ENCODE measurements at regions not wholly inside any gene's neighbourhood (a gene's known extent, or its start where the extent isn't known, plus 50 kb on each side); places are given as distances from the start of the nearest gene placed in this dataset.

DNA sequence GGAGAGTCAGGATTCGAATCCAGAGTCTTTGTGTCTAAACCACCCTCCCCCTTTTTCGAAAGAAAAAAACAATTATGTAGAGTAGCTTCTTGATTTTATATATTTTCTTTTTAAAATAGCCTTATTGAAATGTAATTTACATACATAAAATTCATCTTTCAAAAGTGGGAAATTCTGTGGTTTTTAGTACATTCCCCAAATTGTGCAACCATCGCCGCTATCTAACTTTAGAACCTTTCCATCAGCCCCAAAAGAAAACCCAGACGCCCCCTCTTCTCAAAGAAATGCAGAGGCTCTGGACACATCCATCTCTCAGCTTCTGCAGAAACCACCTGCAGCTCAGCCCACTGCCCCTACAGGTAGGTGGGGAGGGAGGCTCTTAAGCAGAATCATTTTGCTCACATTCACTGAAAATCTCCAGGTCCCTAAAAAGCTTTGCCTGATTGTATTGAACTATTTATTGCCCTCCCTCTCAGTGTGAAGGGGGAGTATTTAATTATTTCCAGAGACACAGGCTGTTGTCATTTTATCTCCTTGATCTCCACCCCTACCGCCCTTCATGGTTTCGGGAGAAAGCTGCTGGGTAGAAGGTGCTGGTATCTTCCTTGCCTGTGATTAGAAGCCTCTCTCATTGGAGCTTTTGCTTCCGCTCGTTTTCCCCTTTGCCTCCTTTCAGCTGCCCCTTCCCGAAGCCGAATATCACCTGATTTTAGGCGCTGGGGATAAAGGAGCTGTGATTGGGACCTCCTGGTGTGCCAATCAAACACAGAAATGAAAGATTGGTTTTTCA is 68.7 kb upstream of the KCNG1 start:
- no peak overlapping the region for H3K4me3 ChIP-seq (ENCODE audit: low read depth in 1 of 2, low read length in 1 of 2)
- H3K36me3 ChIP-seq, result no peaks in the 10 kb centered on the region
- H3K27me3 ChIP-seq, result peaks cover 86% of the 10 kb centered on the region
- TF ChIP-seq, protein P1, sequence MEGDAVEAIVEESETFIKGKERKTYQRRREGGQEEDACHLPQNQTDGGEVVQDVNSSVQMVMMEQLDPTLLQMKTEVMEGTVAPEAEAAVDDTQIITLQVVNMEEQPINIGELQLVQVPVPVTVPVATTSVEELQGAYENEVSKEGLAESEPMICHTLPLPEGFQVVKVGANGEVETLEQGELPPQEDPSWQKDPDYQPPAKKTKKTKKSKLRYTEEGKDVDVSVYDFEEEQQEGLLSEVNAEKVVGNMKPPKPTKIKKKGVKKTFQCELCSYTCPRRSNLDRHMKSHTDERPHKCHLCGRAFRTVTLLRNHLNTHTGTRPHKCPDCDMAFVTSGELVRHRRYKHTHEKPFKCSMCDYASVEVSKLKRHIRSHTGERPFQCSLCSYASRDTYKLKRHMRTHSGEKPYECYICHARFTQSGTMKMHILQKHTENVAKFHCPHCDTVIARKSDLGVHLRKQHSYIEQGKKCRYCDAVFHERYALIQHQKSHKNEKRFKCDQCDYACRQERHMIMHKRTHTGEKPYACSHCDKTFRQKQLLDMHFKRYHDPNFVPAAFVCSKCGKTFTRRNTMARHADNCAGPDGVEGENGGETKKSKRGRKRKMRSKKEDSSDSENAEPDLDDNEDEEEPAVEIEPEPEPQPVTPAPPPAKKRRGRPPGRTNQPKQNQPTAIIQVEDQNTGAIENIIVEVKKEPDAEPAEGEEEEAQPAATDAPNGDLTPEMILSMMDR (IDR thresholded peaks at IDR 0.05), result no peak
- no peaks in the 10 kb centered on the region for H3K9me3 ChIP-seq
- no peak overlapping the region for H3K27ac ChIP-seq
- no peaks in the 10 kb centered on the region for H3K4me1 ChIP-seq (ENCODE audit: control insufficient read depth in 1 of 2, insufficient read depth in 1 of 2, low read depth in 1 of 2, low read length in 1 of 2)

DNA sequence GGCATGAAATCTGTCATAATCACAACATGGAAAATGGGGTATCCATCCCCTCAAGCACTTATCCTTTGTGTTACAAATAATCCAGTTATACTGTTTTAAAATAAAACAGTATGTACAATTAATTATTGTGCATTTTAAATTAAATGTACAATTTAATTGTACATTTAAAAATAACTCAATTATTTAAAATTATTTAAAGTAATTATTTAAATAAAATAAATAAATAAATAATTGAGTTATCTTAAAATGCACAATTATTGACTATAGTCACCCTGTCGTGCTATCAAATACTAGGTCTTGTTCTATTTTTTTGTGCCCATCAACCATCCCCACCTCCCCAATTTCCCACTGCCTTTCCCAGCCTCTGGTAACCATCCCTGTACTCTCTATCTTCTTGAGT is 66.9 kb upstream of the KCNG1 start:
- Histone ChIP-seq H3K36me3 (no peaks in the 10 kb centered on the region), H3K4me1 (ENCODE audit: control insufficient read depth in 1 of 2, insufficient read depth in 1 of 2, low read depth in 1 of 2, low read length in 1 of 2) (no peaks in the 10 kb centered on the region), H3K27me3 (peaks cover 90% of the 10 kb centered on the region), H3K4me3 (ENCODE audit: low read depth in 1 of 2, low read length in 1 of 2) (no peak overlapping the region), H3K9me3 (no peaks in the 10 kb centered on the region), H3K27ac (no peak overlapping the region)
- TF ChIP-seq, protein P1 (IDR thresholded peaks at IDR 0.05), result no peak

DNA sequence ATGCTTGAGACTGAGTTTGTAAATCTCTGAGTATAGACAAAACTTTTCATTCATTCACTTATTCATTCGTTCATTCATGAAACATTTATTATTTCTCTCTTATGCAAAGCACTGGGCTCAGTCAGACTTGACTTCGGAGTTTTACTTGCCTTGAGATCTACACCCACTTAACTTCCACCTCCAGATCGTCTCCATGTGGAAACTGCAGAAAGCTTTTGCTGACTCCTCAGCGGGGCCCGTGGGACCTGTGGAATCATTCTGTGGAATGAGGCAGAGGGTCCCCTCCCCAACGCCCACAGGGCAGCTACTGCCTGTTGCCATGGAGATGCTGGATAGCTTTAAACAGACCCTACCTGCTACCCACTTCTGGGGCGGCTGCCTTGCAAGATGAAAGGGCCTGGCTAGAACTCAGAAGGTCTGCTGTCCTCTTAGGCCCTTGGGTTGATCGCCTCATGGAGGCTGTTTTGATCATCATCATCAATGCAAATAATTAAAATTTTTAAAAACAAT is 66.4 kb upstream of the KCNG1 start:
- Histone ChIP-seq H3K27me3 (peaks cover 93% of the 10 kb centered on the region), H3K9me3 (no peaks in the 10 kb centered on the region), H3K27ac (no peak overlapping the region), H3K36me3 (no peaks in the 10 kb centered on the region), H3K4me1 (ENCODE audit: control insufficient read depth in 1 of 2, insufficient read depth in 1 of 2, low read depth in 1 of 2, low read length in 1 of 2) (no peaks in the 10 kb centered on the region), H3K4me3 (ENCODE audit: low read depth in 1 of 2, low read length in 1 of 2) (no peak overlapping the region)
- TF ChIP-seq, protein P1 (IDR thresholded peaks at IDR 0.05), result no peak

DNA sequence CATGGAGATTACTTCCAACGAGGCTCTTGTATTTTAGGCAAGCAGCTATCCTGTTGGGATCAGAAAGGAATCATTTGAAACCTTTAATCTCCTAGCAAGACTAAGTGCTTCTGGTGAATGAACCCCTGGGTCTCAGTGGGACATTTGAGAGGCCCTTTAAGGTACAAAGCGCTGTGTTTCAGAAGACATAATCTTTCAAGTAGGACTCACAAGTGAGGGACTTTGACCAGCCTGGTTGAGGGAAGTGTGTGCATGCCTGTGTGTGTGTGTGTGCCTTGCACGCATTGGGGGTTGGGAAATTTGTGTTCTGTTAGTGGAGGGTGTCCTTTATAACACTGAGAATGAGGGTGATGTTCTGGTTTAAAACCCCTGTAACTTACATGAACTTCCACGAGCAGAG is 64.4 kb upstream of the KCNG1 start:
- Histone ChIP-seq H3K9me3 (no peaks in the 10 kb centered on the region), H3K27me3 (peaks cover 95% of the 10 kb centered on the region), H3K36me3 (no peaks in the 10 kb centered on the region), H3K4me3 (ENCODE audit: low read depth in 1 of 2, low read length in 1 of 2) (no peak overlapping the region), H3K27ac (no peak overlapping the region), H3K4me1 (ENCODE audit: control insufficient read depth in 1 of 2, insufficient read depth in 1 of 2, low read depth in 1 of 2, low read length in 1 of 2) (no peaks in the 10 kb centered on the region)
- TF ChIP-seq, protein P1 (IDR thresholded peaks at IDR 0.05), result no peak

DNA sequence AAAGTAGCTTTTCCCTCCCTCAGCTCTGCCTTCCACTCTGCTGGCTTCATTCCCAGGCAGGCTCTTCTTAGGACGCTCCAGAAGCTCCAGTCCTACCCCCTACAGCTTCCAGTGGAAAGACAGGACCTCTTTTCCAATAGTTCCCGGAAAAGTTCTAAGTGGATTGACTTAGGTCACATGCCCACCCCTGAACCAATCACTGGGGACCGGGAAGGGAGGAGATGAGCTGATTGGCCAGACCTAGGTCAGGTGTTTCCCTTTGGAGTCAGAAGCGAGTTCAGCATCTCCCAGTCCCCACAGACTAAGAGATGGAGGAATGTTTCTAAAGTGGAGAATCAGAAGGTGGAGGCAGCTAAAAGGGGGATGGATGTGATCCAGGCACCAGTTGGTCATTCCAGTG is 62.9 kb upstream of the KCNG1 start:
- Histone ChIP-seq H3K9me3 (no peaks in the 10 kb centered on the region), H3K36me3 (no peaks in the 10 kb centered on the region), H3K27ac (no peak overlapping the region), H3K4me1 (ENCODE audit: control insufficient read depth in 1 of 2, insufficient read depth in 1 of 2, low read depth in 1 of 2, low read length in 1 of 2) (no peaks in the 10 kb centered on the region), H3K27me3 (peaks cover 81% of the 10 kb centered on the region), H3K4me3 (ENCODE audit: low read depth in 1 of 2, low read length in 1 of 2) (no peak overlapping the region)
- TF ChIP-seq, protein P1 (IDR thresholded peaks at IDR 0.05), result no peak

All from neutrophil (primary cell).